ENCODE measurements at regions not wholly inside any gene's neighbourhood (a gene's known extent, or its start where the extent isn't known, plus 50 kb on each side); places are given as distances from the start of the nearest gene placed in this dataset.

DNA sequence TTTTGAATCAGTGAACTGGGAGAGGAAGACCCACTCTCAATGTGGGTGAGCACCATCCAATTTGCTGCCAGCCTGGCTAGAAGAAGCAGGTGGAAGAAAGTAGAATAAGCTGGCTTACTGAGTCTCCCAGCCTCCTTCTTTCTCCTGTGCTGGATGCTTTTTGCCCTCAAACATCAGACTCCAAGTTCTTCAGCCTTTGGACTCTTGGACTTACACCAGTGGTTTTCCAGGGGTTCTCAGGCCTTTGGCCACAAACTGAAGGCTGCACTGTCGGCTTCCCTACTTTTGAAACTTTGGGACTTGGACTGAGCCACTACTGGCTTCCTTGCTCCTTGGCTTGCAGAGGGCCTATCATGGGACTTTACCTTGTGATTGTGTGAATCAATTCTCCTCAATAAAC is 804.2 kb upstream of the SLITRK1 start:
- DNase-seq (ENCODE audit: extremely low read depth in 1 of 2, low read depth in 1 of 2), result no peak

DNA sequence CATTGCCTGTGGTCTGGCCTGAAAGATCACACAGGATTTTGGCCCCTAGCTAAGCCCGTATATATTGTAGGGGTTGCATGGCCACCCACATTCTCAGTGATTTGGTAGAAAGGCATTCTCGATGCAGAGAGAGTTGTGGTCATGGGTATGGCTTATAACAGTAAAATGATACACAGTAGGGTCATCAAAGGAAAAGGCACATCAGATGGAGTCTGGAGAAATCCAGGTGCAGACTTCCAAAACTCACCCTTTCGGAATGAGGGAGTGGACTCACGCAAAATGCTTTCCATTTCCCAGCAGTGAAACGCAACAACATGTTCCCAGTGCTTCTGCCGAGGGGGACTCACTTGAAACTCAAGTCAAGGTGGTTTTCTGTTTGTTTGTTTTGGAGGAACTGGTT is 802.5 kb upstream of the SLITRK1 start:
- DNase-seq (ENCODE audit: extremely low read depth in 1 of 2, low read depth in 1 of 2), result no peak

DNA sequence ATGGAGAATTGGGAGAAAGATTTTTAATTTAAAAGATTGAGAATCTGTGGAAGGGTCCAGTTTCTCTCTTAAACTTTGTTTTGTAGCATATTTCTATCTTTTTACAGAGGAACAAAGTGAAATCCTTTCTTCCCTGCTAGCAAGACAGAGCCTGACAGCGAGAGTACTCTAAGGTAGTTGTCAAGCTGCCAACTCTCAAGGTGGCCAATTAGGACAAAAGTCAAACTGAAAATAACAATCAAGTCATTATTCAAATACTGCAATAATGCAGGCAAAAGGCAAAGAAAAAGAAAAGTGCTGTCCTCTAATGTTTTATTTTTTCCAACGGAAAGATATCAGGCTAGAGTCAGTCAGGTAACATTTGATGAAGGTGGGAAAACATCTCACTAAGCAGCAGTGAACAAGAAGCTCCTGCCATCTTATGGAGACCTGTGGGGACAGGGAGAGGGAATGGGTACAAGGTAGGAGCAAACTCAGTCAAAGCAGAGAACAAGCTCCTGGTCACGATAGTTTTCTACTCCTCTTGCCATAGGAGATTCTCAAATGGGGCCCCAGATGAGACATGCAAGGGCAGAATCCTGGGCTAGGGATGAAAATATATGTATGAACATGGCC is 801.9 kb upstream of the SLITRK1 start:
- DNase-seq (ENCODE audit: extremely low read depth in 1 of 2, low read depth in 1 of 2), result no peak

DNA sequence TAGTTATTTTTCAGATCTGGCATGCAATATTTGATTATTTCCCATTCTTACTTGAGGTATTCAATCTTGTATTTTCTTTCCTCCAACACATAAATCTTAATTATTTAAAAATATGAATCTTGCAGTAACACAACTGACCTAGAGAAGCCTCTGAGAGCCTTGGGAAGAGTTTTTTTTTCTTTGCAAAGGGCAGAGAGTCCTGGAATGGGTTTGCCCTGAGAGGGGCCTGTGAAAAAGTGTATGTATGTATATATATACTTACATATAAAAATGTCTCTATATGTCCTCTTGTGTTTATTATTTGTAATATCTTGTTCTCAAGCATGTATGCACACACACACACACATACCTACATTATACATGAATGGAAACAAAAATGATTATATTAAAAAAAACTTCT is 801.2 kb upstream of the SLITRK1 start:
- no peak for DNase-seq (ENCODE audit: extremely low read depth in 1 of 2, low read depth in 1 of 2)

DNA sequence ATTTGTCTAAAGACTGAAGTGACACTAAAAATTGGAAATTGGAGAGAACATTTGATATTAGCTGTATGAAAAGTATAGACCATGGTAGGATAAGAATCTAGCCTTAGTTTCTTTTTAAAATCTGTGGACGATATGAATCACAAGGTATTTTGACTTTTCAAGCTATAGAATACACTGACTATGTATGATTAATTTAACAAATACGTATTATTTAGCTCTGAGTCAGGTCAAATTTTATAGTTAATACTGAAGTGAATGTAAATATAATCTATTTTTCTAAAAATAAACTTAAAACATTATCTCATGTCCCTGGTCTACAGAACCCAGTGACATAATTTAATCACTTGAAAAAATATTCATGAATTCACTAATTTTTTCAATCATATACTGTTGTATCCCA is 795.6 kb upstream of the SLITRK1 start:
- no peak for DNase-seq (ENCODE audit: extremely low read depth in 1 of 2, low read depth in 1 of 2)

DNA sequence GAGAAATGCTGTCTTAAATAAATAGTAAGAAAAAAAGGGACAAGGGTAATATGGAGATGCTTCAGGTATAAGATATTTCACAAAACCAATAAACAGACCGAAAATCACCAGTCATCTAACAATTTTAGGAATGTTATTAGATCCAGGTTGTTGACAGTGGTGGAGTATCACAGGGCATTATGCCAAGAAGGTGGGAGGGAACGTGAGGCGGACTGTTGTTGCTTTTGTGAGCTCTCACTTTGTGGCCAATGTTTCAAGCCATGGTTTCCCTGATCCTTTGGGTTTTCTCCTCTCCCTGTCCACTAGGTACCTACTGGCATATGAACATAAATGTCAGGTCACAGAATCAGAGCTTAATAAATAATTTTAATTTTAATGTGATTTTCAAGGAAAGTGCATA is 790.3 kb upstream of the SLITRK1 start:
- DNase-seq (ENCODE audit: extremely low read depth in 1 of 2, low read depth in 1 of 2), result no peak

DNA sequence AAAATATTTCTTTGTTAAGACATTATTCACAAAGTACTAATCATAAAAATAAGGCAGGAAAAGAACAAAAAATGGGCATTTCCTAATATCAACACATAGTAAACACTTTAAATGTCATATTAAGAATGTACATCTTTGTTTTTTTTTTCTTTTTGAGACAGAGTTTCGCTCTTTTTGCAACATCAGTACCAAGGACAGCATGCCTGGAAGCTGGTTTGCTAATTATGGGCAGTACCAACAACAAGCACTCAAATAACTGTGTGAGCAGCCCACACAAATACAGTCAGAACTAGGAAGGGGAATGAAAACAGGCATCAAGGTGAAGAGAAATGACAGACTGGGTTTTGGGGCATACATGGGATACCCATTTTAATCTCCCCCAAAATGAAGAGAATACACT is 788.0 kb upstream of the SLITRK1 start:
- DNase-seq (ENCODE audit: extremely low read depth in 1 of 2, low read depth in 1 of 2), result no peak

DNA sequence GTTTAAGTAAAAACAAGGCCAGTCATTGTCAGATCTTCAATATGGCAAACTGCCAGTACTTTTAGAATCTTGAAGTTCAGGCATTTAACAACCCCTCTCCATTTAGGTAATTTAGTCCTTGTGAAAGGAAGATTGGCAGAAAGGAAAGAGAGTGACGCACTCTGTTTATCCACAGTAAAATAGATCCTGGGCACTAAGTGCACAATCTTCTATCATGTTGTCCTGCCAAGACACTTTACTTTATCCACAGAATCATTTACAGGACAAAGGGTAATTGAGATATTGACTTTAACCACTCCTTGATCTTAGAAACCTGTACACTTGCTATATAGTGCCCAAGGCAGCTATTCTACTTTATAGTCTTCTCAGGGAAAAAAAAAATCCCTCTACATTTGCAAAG is 786.4 kb upstream of the SLITRK1 start:
- DNase-seq (ENCODE audit: extremely low read depth in 1 of 2, low read depth in 1 of 2), result no peak

DNA sequence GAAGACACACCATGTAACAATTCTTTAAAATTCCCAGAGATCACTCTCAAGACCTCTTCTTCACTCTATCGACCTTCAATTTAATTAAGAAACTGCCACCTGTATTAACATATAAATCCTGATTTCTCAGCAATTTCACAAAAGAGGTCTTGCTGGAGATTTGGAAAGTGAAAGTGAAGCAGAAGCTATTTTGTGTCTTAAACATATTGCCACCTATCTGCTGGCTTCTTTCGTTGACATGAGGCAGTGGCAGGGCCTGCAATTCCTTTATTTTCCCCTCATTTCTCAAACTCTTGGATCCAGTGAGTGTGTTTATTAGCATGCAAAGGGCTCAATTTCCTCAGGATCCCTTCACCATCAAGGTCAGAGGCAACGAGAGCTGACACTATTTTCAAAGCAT is 780.2 kb upstream of the SLITRK1 start:
- no peak for DNase-seq (ENCODE audit: extremely low read depth in 1 of 2, low read depth in 1 of 2)

DNA sequence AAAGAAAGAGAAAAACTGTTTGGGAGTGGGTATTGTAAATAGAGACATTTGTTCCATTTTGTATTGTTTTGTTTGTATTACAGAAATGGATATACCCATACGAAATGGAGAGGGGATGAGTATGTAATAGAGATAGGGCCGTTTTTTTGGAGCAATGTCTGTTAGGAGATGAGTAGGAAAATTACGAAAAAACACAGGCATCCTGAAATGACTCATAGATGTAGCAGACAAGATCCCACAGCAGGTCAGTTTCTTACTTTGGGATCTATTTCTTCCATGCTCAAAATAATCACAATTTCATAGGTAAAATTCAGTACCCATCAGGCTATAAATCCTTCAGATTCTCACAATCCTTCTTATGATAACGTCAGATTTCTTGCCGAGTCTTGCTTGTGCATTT is 779.4 kb upstream of the SLITRK1 start:
- no peak for DNase-seq (ENCODE audit: extremely low read depth in 1 of 2, low read depth in 1 of 2)

DNA sequence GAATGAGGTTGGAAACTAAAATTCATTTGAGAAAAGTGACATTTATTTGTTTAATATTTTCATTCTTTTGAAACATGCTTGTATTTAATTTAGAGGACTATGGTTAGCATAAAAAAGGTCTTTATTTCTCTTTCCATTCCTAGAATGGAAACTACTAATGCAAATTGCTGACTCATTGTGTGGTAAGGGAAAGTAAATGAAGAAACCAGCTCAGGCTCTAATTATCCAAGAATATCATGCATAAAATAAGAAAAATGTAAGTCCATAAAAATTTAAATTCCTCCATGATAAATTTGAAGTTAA is 777.0 kb upstream of the SLITRK1 start:
- no peak for DNase-seq (ENCODE audit: extremely low read depth in 1 of 2, low read depth in 1 of 2)

DNA sequence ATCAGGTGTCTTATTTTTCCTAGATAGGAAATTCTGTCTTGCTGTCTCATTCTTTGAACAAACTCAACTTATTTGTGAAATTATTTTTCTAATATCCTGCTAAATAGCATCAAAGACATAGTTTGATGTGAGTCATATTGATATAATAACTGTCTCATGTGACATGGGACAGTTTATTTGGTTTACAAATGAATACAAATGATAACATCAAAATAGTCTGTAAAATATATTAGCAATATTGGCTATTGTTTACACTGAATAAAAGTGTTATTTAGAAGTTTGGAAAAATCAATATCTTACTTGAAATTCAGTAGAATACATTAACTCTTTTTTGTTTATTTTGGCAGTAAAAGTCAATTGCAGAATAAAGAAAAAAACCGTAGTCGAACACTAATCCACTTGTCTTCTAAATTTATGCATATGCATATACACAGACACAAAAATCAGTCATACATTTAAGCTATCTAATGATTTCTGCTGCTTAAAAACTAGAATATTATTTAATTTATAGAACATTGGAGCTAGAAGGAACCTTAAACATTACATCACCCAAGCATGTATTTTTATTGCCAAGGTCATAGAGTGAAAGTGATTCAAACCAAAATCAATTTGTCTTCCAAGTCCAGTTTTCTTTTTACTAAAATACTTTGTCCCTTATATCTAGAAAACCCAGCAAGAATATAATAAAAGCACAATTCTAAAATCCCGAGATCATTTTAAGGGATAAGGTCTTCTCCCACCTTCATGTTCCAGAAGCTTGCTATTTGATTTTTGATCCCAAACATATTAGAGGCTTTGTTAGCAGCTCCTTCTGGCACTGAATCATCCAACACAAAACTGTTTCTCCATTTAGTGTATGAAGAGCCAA is 776.5 kb upstream of the SLITRK1 start:
- no peak for DNase-seq (ENCODE audit: extremely low read depth in 1 of 2, low read depth in 1 of 2)

DNA sequence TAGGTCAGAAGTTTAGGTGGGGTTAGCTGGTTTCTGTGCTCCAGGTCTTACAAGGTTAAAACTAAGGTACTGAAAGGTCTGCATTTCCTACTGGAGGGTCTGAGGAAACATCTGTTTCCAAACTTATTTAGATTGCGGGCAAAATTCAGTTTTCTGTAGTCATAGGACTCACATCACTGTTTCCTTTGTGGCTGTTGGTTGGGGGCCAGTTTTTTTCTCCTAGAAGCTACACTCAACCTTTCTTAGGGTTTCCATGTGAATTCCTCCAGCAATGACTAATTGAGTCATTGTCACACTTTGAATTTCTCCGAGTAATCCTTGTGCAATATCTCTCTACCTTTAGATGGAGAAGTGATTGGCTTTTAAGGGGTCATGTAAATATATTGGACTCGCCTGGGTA is 773.4 kb upstream of the SLITRK1 start:
- no peak for DNase-seq (ENCODE audit: extremely low read depth in 1 of 2, low read depth in 1 of 2)

DNA sequence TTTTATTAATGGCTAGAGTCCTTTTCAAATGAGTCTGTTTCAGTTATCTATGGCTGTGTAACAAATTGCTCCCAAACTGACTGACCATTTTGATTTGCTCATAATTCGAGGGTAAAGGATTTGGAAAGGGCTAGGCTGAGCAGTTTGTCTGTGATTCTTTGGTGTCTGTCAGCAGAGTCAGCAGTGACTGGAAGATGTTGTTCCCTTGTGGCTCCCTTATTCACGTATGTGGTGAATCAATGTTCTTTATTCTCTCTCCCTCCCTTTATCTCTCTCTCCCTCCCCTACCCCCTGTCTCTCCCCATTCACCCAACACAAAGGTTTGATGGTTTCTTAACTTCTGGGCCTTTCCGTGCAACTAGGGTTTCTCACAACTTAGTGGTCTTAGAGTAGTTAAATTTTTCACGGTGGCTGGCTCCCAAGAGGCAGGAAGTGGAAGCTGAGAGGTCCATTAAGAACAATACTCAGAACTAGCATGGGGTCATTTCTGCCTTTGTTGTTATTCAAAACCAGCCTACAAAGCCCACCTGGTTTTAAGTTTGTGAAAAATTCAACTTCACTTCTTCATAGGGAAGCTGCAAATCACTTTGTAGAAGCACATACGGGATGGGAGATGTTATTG is 772.5 kb upstream of the SLITRK1 start:
- DNase-seq (ENCODE audit: extremely low read depth in 1 of 2, low read depth in 1 of 2), result no peak

DNA sequence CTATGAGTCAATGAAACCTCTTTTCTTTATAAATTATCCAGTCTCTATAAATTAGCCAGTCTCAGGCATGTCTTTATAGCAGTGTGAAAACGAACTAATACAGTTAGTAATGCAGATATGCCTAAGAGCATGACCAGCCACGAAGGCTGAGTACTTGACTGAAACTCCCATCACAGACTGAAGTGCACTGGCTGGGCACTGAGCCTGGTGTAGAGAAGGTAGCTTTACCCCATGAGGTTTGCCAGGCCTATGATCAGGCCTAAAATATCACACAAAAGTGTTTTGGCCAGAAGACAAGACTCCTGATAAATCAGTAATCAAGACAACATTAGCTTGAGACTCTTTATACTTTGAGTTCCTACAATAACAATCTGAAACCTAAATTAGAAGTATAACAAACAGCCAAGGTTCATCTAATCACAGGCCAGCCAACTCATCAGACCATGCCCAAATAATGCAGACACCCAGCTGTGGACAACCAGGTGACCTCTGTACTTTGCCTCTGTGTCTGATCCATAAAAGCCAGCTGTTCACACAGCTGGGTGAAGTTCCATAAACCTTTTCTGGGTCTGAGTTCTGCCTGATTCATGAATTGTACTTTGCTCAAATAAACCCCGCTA is 771.8 kb upstream of the SLITRK1 start:
- no peak for DNase-seq (ENCODE audit: extremely low read depth in 1 of 2, low read depth in 1 of 2)

DNA sequence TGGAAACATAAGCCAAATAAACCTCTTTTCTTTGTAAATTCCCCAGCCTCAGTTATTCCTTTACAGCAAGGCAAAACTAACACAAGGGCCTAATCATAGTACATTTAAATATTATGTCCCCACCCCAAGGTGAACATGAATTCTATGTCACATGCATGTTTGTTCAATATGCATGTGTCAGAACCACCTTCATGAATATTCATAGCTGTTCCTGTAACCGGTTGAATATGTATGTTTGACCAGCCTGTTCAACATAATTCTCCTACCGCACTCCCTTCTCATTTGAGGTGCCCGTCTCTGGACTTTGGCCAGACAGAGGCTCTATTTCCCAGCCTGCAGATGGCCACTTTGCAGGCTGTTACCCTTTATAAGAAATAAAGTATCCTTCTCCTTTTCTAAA is 769.4 kb upstream of the SLITRK1 start:
- no peak for DNase-seq (ENCODE audit: extremely low read depth in 1 of 2, low read depth in 1 of 2)

DNA sequence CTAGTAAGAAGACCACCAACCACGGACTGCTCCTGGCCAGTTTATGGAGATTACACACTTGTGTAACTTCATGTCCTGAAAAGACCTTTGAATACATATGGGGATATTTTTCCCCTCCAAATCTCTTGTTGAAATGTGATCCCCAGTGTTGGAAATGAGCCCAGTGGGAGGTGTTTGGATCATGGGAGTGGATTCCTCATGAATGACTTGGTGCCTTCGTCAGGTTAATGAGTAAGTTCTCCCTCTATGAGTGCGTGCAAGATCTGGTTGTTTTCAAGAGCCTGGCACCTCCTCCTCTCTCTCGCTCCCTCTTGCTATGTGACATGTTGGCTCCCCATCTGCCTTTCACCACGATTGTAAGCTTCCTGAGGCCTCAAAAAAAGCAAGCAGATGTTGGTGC is 769.0 kb upstream of the SLITRK1 start:
- DNase-seq (ENCODE audit: extremely low read depth in 1 of 2, low read depth in 1 of 2), result no peak

DNA sequence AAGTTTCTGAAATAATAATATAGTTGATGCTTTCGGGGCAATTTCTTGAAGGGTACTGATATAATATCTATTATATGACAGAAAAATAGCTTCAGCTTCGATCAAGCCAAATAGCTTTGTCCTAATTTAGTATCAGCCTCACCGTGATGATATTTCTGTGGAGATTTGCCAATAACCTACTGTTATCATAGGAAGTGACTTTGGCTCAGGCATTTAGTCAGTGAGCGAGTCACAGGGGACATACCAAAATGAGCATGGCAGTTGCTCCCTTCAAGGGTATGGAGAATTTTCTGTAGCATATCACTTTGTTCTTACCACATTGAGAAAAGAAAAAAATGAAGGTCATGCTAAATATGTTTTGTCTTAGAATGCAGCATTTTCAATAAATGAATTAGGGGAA is 767.6 kb upstream of the SLITRK1 start:
- DNase-seq (ENCODE audit: extremely low read depth in 1 of 2, low read depth in 1 of 2), result no peak

DNA sequence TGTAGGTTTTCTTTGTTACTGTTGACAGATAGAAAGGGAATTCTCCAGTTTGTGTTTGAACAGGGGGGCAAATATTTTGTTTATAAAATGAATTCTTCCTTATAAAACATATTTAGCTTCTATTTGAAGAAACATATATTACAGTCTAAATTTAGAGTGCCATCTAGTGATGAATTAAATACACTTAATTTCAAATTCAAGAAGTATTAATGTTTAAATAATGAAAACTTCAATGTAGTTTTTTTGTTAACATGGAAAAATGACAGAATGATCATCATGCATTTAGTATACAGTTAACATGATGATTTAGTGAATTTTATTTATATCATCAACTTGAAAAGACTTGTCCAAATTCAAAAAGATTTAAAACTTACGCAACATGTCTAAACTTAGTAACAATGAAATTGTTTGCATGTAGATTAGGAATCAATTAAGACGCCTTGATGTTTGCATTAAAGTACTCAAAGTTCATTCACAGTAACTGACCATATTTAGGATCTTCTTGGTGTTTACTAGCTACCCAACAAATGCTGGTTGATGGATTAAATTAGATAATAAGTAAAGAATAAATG is 765.9 kb upstream of the SLITRK1 start:
- no peak for DNase-seq (ENCODE audit: extremely low read depth in 1 of 2, low read depth in 1 of 2)

DNA sequence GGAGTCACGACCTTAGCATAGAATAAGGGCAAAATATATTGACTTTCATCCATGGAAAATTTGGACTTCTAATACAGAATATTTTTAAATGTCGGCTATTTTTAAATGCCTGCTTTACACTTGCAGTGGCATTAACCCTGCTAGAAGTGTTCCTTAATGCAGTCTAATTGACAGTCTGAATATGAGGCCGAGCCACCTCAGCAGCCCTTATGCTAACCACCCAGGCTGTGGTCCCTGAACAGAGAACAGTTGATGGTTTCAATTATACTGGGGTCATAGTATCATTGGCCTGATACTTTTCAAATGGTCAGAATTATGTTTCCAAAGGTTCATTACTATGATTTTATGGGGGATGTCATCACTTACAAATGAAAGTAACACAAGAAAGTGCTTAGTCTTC is 764.7 kb upstream of the SLITRK1 start:
- DNase-seq (ENCODE audit: extremely low read depth in 1 of 2, low read depth in 1 of 2), result no peak

DNA sequence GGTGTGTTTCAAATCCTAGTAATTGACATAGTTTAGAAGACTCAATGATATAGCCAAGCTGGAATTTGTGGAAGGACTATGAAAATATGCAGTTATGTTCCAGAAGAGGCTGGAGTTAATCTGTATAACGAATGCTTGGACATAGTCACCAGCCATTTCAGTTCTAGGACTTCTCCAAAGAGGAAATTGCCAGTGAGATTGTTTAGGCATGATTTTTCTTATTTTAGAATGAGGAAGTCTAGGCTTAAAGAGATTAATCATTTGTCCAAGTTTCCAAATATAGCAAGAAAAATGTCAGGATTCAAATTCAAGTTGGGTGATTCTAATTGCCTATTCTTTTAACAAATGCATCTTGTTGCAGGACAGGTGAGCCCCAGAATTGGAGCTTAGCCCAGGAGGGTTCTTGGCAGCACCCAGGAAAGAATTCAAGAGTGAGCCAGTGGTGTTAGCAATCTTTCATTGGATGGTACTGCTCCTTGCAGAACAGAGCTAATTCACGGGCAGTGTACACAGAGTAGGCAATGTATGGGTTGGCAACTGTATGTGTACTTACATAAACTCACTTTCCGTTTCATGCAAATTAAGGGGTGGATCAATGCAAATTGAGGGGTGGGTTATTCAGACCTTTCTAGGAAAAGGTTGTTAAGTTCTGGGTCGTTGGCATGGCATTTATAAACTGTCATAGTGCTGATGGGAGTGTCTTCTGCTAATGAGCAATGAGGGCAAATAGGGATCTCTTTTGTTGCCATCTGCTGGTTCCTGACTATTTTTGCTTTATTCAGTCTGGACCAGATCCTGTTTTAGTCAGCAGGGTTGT is 763.1 kb upstream of the SLITRK1 start:
- no peak for DNase-seq (ENCODE audit: extremely low read depth in 1 of 2, low read depth in 1 of 2)
